Right lobe of liver (tissue), 4 donors: ENCODE measurements at regions not wholly inside any gene's neighbourhood (a gene's known extent, or its start where the extent isn't known, plus 50 kb on each side); places are given as distances from the start of the nearest gene placed in this dataset.

ENCODE experiments used
- POLR2A ChIP-seq: fragments of 450-650 bp; IDR thresholded peaks from one replicate; pipeline ENCODE4 v1.6.1; 2017; ENCODE audit warnings: antibody characterized with exemption, mild to moderate bottlenecking
- TF ChIP-seq, protein P1 (sequence below), 4 donors: fragments of 200-600 bp in 3 of 4; fragments of 450-650 bp in 1 of 4; IDR thresholded peaks; one replicate each; pipeline versions ENCODE4 v1.5.1 to v1.8.0; 2016 to 2022; ENCODE audit warnings: antibody characterized with exemption in 4 of 4, mild to moderate bottlenecking in 2 of 4
- donor health status: DM: no; HTN: no; CAD: no.
- donor health status: DM: no; HTN: no; CAD: no.
- donor health status: DM: no; HTN: yes; CAD: no.

DNA sequence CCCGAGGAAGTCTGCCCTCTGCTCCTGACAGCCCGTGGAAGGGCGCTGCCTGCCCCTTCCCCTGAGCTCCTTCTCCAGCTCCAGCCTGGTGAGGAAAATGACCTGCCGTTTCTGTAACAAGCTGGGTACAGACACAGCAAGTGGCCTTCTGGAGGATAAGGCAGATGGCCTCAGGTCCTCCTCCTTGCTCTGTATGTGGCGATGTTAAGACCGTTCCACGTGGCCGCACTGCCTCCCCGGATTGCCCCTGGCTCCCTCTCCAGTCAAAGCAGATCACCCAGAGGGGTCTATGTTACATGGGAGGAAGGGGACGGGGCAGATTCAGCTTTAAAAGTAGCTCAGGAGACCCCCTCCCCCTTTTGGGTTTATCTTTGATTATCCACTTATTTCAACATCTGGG, 80.3 kb upstream of the GATB start:
- TF ChIP-seq, protein P1, sequence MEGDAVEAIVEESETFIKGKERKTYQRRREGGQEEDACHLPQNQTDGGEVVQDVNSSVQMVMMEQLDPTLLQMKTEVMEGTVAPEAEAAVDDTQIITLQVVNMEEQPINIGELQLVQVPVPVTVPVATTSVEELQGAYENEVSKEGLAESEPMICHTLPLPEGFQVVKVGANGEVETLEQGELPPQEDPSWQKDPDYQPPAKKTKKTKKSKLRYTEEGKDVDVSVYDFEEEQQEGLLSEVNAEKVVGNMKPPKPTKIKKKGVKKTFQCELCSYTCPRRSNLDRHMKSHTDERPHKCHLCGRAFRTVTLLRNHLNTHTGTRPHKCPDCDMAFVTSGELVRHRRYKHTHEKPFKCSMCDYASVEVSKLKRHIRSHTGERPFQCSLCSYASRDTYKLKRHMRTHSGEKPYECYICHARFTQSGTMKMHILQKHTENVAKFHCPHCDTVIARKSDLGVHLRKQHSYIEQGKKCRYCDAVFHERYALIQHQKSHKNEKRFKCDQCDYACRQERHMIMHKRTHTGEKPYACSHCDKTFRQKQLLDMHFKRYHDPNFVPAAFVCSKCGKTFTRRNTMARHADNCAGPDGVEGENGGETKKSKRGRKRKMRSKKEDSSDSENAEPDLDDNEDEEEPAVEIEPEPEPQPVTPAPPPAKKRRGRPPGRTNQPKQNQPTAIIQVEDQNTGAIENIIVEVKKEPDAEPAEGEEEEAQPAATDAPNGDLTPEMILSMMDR (IDR thresholded peaks at IDR 0.05) = no peak
- TF ChIP-seq POLR2A = no peak
